Loucy (cell line): ENCODE measurements at regions not wholly inside any gene's neighbourhood (a gene's known extent, or its start where the extent isn't known, plus 50 kb on each side); places are given as distances from the start of the nearest gene placed in this dataset.
"Not testable (repeated sequence)": the region's sequence is repeated elsewhere in the genome, so short reads cannot be mapped to it uniquely, and the experiment has no call there.

ENCODE experiments used
- H2AFZ ChIP-seq: fragments of 200-600 bp; sonication (generic); 2 replicates; pipeline ENCODE4 v1.6.0; 2016; ENCODE audit warnings: antibody characterized with exemption, mild to moderate bottlenecking, low read length, moderate library complexity
- H3F3A ChIP-seq: fragments of 200-600 bp; 2 replicates; pipeline ENCODE4 v1.6.0; 2016; ENCODE audit warnings: antibody characterized with exemption, low read depth, mild to moderate bottlenecking
- H3K27me3 ChIP-seq: fragments of 200-600 bp; sonication (generic); 2 replicates; pipeline ENCODE4 v1.6.1; 2014; ENCODE audit warnings: low read length, mild to moderate bottlenecking; ENCODE audit not compliant: insufficient read depth, poor library complexity, severe bottlenecking
- H3K36me3 ChIP-seq: fragments of 200-600 bp; sonication (generic); 2 replicates; pipeline ENCODE4 v1.6.1; 2016; ENCODE audit warnings: low read length; ENCODE audit not compliant: insufficient read depth
- H3K4me1 ChIP-seq: fragments of 200-600 bp; sonication (generic); 2 replicates; pipeline ENCODE4 v1.5.1; 2014; ENCODE audit warnings: low read length, mild to moderate bottlenecking; ENCODE audit not compliant: insufficient read depth, poor library complexity, severe bottlenecking
- H3K4me2 ChIP-seq: fragments of 200-600 bp; sonication (generic); 2 replicates; pipeline ENCODE4 v1.6.0; 2014; ENCODE audit warnings: antibody characterized with exemption, low read length, low read depth, mild to moderate bottlenecking; ENCODE audit not compliant: poor library complexity, severe bottlenecking
- H3K4me3 ChIP-seq: fragments of 200-600 bp; sonication (generic); 2 replicates; pipeline ENCODE4 v1.5.1; 2014; ENCODE audit warnings: low read length, mild to moderate bottlenecking, mixed read lengths; ENCODE audit not compliant: poor library complexity, severe bottlenecking
- H3K79me2 ChIP-seq: fragments of 200-600 bp; sonication (generic); 2 replicates; pipeline ENCODE4 v1.6.1; 2014; ENCODE audit warnings: low read length; ENCODE audit not compliant: insufficient read depth
- H3K9ac ChIP-seq: fragments of 200-600 bp; sonication (generic); 2 replicates; pipeline ENCODE4 v1.6.0; 2014; ENCODE audit warnings: mild to moderate bottlenecking, low read depth, low read length, moderate library complexity; ENCODE audit not compliant: poor library complexity, severe bottlenecking
- H3K9me2 ChIP-seq: fragments of 200-600 bp; sonication (generic); replicated peaks from 2 replicates; pipeline ENCODE4 v1.6.1; 2016; ENCODE audit warnings: low read depth, low read length, mixed read lengths
- H3K9me3 ChIP-seq: fragments of 200-600 bp; sonication (generic); 2 replicates; pipeline ENCODE4 v1.6.1; 2014; ENCODE audit warnings: mild to moderate bottlenecking, antibody characterized with exemption, low read length, low read depth; ENCODE audit not compliant: insufficient read depth
- H4K20me1 ChIP-seq: fragments of 200-600 bp; sonication (generic); 2 replicates; pipeline ENCODE4 v1.6.0; 2014; ENCODE audit warnings: antibody characterized with exemption, low read length, mild to moderate bottlenecking; ENCODE audit not compliant: insufficient read depth, poor library complexity, severe bottlenecking
- EZH2phosphoT487 ChIP-seq: fragments of 200-600 bp; IDR thresholded peaks from 2 replicates; pipeline ENCODE4 v1.6.1; 2018; ENCODE audit warnings: antibody characterized with exemption, mild to moderate bottlenecking, moderate library complexity, borderline replicate concordance
- TF ChIP-seq, protein P1 (sequence below): fragments of 200-600 bp; sonication (generic); conservative IDR thresholded peaks from 2 replicates; pipeline ENCODE4 v1.5.1; 2014; ENCODE audit warnings: mild to moderate bottlenecking, antibody characterized with exemption, low read length

DNA sequence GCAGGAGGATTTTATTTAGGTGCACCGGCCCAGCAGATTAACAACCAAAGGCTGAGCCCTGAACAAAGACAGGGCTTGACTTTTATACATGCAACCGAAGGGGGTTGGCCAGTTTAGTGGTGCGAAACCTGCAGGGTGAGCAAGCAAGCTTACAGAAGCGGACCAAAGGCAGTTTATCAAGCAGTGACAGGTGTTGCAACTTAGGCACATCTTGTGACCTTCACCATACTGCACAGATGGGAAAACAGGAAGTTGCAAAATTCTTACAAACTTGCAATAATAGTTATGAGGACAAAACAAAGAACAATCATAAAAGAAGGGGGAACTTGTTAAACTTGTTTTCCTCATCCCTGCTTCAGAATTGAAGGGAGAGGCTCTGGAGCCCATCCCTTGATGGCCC, 1265.1 kb downstream of the CDH8 start:
- Histone ChIP-seq H3K27me3 (no peaks in the 10 kb centered on the region), H3K9me2 (no peaks in the 10 kb centered on the region), H3K4me1 (no peaks in the 10 kb centered on the region), H3K79me2 (no peaks in the 10 kb centered on the region), H2AFZ (no peak overlapping the region), H3K4me2 (no peak overlapping the region), H3K9me3 (peaks cover 6% of the 10 kb centered on the region; the same call in 1 of the 2 replicates), H3K4me3 (no peak overlapping the region), H3F3A (no peaks in the 10 kb centered on the region), H3K36me3 (no peaks in the 10 kb centered on the region), H3K9ac (no peak overlapping the region), H4K20me1 (no peaks in the 10 kb centered on the region)
- TF ChIP-seq, protein P1, sequence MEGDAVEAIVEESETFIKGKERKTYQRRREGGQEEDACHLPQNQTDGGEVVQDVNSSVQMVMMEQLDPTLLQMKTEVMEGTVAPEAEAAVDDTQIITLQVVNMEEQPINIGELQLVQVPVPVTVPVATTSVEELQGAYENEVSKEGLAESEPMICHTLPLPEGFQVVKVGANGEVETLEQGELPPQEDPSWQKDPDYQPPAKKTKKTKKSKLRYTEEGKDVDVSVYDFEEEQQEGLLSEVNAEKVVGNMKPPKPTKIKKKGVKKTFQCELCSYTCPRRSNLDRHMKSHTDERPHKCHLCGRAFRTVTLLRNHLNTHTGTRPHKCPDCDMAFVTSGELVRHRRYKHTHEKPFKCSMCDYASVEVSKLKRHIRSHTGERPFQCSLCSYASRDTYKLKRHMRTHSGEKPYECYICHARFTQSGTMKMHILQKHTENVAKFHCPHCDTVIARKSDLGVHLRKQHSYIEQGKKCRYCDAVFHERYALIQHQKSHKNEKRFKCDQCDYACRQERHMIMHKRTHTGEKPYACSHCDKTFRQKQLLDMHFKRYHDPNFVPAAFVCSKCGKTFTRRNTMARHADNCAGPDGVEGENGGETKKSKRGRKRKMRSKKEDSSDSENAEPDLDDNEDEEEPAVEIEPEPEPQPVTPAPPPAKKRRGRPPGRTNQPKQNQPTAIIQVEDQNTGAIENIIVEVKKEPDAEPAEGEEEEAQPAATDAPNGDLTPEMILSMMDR: no peak
- TF ChIP-seq EZH2phosphoT487: no peak

DNA sequence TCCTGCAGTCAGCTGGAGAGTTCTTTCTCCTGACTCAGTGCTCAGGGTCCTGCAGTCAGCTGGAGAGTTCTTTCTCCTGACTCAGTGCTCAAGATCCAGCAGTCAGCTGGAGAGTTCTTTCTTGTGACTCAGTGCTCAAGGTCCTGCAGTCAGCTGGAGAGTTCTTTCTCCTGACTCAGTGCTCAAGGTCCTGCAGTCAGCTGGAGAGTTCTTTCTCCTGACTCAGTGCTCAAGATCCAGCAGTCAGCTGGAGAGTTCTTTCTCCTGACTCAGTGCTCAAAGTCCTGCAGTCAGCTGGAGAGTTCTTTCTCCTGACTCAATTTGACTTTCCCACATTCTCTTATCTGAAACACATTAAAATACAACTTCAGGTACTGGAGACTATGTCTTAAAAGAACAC, 1265.9 kb downstream of the CDH8 start:
- not testable (repeated sequence) for H3K9me2 ChIP-seq, H3K79me2 ChIP-seq, H3K4me3 ChIP-seq, H3K9me3 ChIP-seq, H3K27me3 ChIP-seq, H3K36me3 ChIP-seq, H3K4me2 ChIP-seq, H3K9ac ChIP-seq, H2AFZ ChIP-seq, H3F3A ChIP-seq, H3K4me1 ChIP-seq, H4K20me1 ChIP-seq

DNA sequence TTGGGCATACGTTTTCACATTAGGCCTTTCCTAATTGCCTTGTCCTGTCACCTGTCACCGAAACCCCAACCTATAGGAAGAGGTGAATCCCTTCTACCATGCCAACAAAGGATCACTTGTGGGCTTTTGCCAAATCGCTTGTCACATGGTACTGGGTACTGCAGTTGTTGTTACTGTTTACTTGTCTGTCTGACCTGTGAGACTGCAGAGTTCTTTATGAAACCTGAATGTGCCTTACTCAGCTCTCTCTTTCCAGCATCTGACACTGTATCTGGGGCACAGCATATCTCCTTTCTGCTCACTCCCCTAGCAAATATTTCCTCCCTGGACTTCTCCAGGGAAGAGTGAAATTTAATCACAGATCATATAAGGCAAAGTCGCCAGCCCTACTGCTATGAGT, 1272.4 kb downstream of the CDH8 start:
- H3K9me3 ChIP-seq: no peaks in the 10 kb centered on the region
- no peaks in the 10 kb centered on the region for H3K27me3 ChIP-seq
- no peak overlapping the region for H2AFZ ChIP-seq
- no peak overlapping the region for H3K9ac ChIP-seq
- H3K9me2 ChIP-seq: no peaks in the 10 kb centered on the region
- H3K79me2 ChIP-seq: no peaks in the 10 kb centered on the region
- no peaks in the 10 kb centered on the region for H4K20me1 ChIP-seq
- no peak overlapping the region for H3K4me3 ChIP-seq
- no peaks in the 10 kb centered on the region for H3K4me1 ChIP-seq
- H3F3A ChIP-seq: no peaks in the 10 kb centered on the region
- TF ChIP-seq EZH2phosphoT487: no peak
- TF ChIP-seq, protein P1: no peak
- H3K36me3 ChIP-seq: no peaks in the 10 kb centered on the region
- no peak overlapping the region for H3K4me2 ChIP-seq

DNA sequence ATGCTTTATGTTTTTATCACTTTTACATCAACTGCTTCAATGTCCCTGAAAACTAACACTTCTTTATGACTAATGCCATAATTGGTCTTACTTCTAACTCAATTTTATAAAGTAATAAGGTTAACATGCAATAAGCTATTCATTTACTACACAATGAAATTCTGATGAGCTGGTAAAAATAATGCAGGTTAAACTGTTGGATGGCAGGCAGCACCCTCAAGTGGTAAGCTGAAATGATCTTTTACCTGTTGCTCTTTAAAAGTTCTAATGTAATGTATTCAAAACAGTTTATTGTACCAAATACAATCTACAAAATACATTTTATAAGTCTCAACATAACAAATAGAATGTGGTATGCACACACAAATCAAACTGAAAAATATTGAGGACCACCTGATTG, 1280.3 kb downstream of the CDH8 start:
- Histone ChIP-seq H3K9me3 (no peaks in the 10 kb centered on the region), H3K27me3 (no peaks in the 10 kb centered on the region), H4K20me1 (no peaks in the 10 kb centered on the region), H3K9me2 (no peaks in the 10 kb centered on the region), H3K4me2 (no peak overlapping the region), H3K4me1 (no peaks in the 10 kb centered on the region), H3K4me3 (no peak overlapping the region), H2AFZ (no peak overlapping the region), H3K36me3 (no peaks in the 10 kb centered on the region), H3F3A (no peaks in the 10 kb centered on the region), H3K9ac (no peak overlapping the region), H3K79me2 (no peaks in the 10 kb centered on the region)
- no peak for TF ChIP-seq EZH2phosphoT487
- TF ChIP-seq, protein P1: no peak
